Fibroblast of the aortic adventitia (primary cell): ENCODE measurements at regions not wholly inside any gene's neighbourhood (a gene's known extent, or its start where the extent isn't known, plus 50 kb on each side); places are given as distances from the start of the nearest gene placed in this dataset.

Experiments used
- DNase-seq: peaks from one replicate; pipeline ENCODE4 v3.0.0-alpha.2; 2010; ENCODE audit warnings: low read depth
- H3K4me3 ChIP-seq: 2 replicates; pipeline ENCODE4 v1.5.1; 2011; ENCODE audit warnings: low read depth, mild to moderate bottlenecking, control low read depth, low read length, moderate library complexity
- CTCF ChIP-seq: IDR thresholded peaks from 2 replicates; pipeline ENCODE4 v1.5.1; 2011; ENCODE audit warnings: mild to moderate bottlenecking, low read length, control low read depth, inconsistent platforms; ENCODE audit not compliant: insufficient read depth

DNA sequence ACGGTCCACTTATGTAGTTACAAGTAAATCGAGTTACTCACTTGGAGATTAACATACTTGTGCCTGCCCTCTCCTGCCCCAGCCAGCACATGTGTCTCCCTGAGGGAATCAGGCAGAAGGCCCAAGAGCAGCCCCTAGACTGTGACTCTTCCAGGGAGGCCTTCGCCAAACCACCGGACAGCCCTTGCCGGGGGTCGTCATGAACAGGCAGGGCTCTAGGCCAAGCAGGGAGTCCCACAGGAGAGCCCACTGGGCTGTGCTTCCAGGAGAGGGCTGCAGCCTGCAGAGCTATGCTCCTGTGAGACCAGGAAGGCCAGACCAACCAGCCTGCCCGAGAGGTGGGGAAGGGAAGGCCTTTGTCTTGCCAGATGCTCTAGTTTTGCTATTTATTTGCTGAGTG is 283.3 kb downstream of the FOXO1 start:
- no peak overlapping the region for H3K4me3 ChIP-seq
- no peak for DNase-seq
- TF ChIP-seq CTCF, result no peak

- no peak overlapping the region for H3K4me3 ChIP-seq
- no peak for DNase-seq
- no peak for TF ChIP-seq CTCF
Observed at GRCh38 chr13:40383885-40384284, 282.6 kb downstream of the FOXO1 start.

DNA sequence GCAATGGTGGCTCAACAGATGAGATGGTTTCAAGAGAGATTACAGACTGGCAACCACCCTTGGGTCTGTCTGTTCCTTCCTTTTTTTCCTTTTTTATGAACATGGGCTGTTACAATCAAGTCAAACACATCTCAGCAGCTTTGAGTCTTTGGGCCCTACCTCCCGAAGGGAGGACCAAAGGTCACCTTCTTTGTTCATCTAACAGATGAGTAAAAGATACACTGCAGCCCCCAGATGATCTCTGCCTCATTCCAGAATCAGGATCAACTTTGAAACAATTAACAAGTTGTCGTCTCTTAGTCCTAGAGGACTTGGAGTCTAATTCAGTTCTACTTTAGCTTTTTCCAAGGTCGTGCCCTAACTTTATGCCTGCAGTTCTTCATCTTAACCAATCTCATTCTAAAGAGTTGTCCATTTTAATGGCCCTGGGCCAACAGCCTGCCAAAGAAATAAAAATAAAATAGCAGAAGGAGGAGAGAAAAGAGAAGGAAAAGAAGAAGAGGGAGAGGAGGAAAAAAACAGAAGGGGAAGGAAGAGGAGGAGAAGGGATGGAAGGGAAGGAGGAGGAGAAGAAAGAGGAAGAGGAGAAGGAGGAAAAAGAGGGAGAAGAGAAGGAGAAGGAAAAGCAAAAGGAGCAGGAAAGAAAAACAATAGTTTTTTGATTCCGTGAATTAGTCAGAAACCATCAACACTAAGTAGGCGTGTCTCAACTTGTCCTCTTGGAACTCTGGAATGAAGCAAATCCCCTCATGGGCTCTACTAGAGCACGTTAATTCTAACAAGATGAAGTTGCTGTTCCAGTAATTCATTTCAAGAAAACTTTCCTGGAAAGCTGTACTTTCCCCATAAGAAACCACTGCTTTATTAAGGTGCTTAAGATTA is 281.2 kb downstream of the FOXO1 start:
- no peak overlapping the region for H3K4me3 ChIP-seq
- no peak for TF ChIP-seq CTCF
- no peak for DNase-seq

DNA sequence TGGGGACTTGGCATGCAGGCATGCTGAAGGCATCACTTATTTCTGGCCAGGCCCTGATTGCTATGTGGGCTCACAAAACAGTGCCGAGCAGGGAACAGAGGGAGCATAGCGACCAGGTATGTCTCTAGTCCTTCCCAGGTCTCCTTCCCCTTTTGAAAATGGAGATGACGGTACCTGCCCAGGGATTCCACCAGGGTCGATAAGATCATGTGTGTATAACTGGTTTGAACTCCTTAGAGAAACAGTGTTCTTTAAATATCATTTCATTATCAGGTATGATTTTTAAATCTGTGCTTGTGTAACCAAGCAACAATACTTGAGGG is 280.6 kb downstream of the FOXO1 start:
- no peak for TF ChIP-seq CTCF
- DNase-seq, result no peak
- H3K4me3 ChIP-seq, result no peak overlapping the region

- no peak for TF ChIP-seq CTCF
- no peak overlapping the region for H3K4me3 ChIP-seq
- DNase-seq, result no peak
Observed at GRCh38 chr13:40386586-40386985, 279.9 kb downstream of the FOXO1 start.

DNA sequence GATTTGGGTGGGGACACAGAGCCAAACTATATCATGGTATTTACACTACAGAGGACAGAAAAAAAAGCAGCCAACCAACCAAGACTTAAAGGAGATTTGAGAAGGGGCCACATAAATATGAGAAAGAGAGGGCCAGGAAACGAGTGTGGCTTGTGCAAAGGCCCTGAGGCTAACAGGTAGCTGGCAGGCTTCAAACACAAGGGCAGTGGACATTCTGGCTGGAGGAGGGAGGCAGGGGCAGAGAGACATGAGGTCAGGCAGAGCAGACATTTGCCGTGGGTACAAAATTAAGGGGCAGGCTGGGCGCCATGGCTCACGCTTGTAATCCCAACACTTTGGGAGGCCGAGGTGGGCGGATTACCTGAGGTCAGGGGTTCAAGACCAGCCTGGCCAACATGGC is 278.7 kb downstream of the FOXO1 start:
- no peak for TF ChIP-seq CTCF

DNA sequence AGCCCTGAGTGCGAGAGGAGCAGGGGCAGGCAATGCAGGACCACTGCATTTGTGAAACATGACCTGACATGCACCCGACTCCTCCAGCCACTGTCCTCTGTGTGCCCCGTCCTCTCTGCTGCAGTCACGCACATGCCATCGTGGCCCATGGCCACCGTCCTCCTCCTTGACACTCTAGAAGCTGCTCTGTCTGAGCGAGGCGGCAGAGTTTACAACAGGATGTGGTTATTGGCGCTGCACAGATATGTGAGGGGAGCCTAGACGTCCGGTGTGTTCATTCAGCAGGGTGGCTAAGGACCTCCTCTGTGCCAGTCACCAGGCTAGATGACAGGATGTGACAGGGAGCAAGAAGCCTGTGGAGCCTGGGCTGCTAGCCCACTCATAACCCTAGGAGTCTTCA is 277.8 kb downstream of the FOXO1 start:
- no peak overlapping the region for H3K4me3 ChIP-seq
- no peak for DNase-seq
- TF ChIP-seq CTCF, result no peak

More for the DNA sequence above, 278.7 kb downstream of the FOXO1 start:
- no peak for DNase-seq
- no peak overlapping the region for H3K4me3 ChIP-seq
